HG03064 (cell line): ENCODE measurements at regions not wholly inside any gene's neighbourhood (a gene's known extent, or its start where the extent isn't known, plus 50 kb on each side); places are given as distances from the start of the nearest gene placed in this dataset.

ENCODE experiments used
- ATAC-seq: cut with Tn5 transposase; IDR thresholded peaks from one replicate; pipeline ENCODE4 v1.9.1; 2021; ENCODE audit warnings: low read depth; ENCODE audit not compliant: unreplicated experiment

DNA sequence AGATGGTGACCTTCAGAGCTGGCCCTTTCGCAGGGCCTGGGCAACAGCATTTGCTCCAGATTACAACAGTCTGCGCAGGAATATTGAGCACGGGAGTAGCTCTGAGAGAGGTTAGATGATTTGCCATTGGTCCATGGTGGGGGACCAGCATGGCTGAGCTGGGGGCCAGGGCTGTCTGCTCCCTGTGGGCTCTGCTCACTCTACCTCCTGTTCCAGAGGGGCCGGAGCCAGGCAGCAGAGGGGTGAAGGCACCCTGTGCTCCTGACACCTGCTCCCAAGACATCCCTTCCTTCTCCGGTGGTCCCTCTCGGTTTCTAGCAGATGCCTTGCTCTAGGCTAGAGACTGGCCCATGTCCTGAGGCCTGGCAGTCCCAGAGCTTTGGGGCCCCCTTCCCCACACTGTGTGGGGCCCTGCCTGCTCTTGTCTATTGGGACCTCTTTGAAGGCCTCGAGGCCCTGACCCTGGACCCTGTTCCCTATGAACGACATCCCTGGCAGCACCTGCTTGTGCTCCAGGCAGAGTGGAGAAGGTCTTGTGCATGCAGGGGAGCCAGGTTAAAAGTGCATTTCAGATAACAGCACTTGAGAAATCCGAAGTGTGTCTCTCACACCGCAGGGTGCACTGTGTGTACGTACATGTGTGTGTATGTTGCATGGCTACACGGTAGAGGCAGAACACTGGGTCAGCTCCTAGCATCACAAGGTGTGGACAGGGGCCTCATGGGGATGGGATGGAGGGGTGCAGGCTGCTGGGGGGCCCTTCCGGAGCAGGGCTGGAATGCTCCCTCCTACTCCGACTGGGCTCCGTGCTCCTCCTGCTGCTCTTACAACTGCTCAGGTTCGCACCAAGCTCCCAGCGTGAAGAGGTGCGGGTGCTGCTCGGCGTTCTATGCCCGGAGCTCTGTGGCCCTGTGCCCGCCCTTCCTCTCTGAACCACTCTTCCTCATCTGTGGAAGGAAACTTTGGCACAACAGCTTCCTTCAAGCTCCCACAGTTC lies 123.3 kb upstream of the B3GAT1 start:
- no peak for ATAC-seq

DNA sequence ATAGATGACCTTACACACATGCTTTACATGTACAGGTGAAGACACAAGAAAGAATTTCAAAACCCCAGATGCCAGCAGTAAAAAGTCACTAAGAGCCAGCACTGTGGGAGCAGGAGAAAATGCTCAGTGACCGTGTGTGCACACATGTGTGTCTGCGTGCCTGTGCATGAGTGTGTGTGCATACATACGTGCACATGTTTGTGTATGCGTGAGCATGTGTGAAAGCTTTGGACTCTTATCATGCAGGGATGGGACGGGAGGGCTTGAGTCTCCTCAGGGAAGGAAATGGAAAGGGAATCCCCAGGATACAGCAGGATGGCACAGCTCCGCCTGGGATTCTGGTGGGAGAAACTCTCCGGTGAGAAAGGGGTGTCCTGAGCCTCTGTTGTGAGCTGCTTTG lies 121.5 kb upstream of the B3GAT1 start:
- no peak for ATAC-seq

DNA sequence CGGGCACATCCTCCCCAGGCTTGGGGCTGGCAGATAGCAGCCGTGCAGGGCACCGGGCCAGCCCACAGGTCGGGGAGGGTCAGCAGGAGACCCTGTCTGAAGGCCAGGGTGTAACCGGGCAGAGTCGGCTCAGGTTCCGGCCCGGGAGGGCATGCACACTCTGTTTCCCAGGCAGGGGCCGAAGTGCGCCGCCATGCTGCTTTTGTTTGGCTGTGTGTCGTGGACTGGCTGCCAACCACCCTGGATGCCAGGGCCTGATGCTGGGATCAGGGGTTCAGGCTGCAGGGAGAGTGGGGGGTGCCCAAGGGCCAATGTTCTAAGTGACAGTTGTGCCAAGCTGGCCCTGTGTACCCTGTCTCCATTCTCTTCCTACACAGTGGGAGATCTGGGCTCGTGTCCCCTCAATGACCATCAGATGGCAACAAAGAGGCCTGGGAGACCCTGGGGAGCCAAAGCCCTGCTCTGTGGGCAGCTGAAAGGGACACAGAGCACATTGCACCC lies 120.9 kb upstream of the B3GAT1 start:
- no peak for ATAC-seq

DNA sequence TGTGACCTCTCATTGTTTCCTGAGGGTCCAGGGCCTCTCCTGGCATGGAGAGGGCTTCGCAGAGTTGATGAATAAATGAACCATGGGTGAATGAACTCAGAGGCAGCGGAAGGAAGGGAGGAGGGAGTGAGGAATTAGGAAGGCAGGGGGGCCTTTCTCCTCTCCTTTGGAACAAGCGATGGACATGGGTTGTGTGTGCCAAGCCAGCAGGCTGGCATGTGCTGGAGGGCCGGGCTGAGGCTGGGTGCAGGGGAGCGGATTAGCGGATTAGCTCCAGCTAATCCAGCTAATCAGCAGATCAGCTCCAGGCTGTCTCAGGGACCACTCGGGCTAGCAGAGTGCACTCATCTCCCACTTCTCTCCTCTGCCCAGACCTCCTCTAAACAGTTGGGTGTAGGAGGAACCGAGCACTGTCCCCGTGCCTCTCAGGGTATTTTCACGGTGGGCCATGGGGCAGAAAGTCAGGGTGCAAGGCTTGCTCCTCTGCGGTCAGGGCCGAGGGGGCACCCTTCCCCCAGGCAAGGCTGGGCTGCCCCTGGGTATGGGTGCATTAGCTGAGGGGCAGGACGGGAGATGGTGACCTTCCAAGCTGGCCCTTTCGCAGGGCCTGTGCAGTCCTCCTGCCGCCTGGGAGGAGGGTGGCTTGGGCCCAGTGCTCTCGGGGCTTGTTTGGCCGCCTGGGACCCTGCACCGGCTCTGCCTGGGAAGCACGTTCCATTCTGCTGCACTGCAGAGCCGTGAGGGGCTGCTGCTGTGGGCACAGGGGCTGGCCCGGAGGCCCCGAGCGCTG lies 120.3 kb upstream of the B3GAT1 start:
- no peak for ATAC-seq

- ATAC-seq, result no peak
Measured at GRCh38 chr11:134531327-134532130, 119.5 kb upstream of the B3GAT1 start.

DNA sequence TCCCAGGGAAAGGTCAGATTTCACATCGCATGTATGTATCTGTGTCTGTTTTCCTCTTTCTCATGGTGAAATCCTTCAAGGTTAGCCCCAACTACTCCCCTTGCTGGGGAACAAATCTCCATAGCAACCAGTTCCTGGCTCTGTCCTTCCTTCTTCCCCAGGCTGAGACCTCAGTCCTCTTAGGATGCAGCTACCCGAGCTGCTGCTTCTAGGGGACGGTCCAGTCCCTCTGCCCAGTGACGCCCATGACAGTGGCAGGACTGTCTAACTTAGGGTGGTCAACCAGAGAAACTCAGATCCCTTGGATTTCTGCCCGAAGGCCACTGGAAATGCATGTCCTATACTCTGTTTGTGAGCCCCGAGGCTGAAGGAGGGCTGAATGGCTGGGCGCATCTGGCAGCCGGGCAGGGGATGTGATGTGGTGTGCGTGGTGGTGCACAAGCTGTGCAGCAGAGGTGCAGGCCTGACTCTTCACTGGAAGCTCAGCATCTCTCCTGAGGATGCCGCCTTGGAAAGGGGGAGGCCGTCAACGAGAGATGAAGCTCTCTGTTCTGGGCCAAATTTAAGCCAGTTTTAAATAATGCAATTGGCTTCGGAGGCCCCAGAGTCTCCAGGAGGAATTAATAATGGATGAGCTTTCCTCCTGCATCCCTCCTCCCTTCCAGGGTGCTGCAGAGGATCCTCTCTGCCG lies 118.7 kb upstream of the B3GAT1 start:
- ATAC-seq, result no peak

- no peak for ATAC-seq
Measured at GRCh38 chr11:134529212-134530096, 117.4 kb upstream of the B3GAT1 start.

DNA sequence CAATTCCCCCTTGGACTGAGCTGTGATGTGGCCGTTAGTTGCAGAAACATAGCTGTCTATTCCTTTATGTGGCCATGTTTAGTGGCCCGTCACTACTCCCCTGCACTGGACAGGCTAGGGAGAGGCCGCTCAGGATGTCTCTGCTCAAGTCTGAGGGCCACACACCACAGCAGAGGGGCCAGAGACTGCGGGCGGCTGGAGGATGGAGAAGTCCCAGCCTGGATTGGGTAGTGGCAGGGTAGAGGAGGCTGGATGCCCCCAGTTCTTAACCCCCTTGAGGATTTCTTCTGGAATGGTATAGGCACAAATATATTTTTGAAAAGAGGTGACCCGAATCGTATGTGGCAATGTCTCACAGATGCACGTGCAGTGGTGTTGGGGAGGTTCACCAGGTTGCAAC lies 116.4 kb upstream of the B3GAT1 start:
- ATAC-seq, result no peak

GRCh38 chr11:134527382-134528243 lies 115.6 kb upstream of the B3GAT1 start:
- ATAC-seq, result no peak

GRCh38 chr11:134524896-134525845 lies 113.1 kb upstream of the B3GAT1 start:
- ATAC-seq, result no peak

DNA sequence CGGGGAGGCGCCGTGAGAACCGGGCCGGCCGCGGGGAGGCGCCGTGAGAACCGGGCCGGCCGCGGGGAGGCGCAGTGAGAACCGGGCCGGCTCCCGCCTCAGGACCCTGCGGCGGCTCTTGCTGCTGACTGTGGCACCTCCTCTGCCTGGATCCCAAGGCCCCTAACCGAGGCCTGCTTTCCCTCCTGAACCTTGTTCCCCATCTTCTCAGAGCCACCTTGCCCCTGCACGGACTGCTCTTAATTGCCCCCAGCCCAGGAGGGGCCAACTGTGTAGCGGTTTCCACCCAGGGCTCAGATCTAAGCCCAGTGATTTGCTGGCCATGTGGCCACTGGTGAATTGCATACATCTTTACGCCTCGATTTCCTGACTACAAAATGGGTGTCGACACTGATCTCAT lies 112.2 kb upstream of the B3GAT1 start:
- ATAC-seq, result no peak

DNA sequence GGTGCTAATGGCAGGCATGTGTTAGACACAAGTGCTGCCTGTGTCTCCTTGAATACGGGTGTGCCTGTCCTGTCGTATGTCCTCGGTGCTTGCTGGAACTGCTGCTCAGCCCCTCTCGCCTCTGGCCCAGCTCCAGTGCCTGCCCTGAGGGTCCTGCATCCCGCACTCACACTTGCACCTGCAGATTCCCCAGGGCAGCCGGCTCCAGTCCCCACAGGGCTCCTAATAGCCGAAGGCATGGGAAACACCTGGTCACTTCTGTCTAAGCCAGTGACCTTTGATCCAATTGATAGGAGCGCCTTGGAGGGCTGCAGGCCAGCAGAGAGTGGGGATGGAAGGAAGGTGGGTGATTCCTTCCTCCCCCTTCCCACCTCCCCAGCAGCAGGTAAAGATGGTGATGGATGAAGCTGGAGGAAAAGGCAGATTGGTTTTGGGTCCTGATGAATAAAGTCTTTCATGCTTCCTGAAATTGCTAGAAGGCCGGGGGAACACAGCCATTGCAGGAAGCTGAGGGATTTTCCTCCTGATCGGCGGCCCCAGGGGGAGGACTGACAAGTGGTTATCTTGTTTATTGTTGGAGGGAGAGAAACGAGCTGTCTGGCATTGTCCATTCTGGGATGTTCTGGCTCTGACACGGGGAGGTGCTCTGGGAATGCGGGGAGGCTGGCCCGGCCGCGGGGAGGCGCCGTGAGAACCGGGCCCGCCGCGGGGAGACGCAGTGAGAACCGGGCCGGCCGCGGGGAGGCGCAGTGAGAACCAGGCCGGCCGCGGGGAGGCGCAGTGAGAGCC lies 110.9 kb upstream of the B3GAT1 start:
- ATAC-seq, result no peak

DNA sequence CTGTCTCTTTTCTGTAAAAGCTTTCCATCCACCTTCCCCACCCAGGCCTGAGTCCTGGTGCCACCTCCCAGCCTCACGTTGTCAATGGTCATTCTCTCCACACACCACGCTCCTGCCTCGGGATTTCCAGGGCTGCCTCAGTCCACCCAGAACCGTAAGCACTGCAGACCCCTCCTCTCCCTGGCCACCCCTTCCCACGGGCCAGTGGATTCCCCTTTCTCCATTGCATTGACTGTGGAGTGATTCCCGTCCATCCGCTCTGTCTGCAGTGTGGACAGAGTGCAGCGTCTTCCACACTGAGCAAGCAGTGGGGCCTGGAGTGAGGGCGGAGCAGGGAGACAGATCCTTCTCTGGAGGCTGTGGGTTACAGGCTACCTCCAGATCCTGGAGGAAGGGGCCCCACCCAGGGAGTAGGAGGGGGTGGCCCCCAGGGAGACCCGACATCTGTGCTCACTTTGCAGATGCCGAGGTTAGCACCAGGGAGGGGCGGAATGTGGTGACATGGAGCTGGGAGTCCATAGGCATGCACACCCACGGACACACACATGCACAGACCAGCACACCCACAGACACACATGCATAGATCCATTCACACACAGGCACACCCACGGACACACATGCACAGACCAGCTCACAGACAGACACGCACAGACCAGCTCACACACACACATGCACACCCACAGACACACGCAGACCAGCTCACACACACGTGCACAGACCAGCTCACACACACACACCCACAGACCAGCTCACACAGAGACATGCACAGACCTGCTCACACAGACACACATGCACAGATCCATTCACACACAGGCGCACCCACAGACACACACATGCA lies 109.6 kb upstream of the B3GAT1 start:
- no peak for ATAC-seq

DNA sequence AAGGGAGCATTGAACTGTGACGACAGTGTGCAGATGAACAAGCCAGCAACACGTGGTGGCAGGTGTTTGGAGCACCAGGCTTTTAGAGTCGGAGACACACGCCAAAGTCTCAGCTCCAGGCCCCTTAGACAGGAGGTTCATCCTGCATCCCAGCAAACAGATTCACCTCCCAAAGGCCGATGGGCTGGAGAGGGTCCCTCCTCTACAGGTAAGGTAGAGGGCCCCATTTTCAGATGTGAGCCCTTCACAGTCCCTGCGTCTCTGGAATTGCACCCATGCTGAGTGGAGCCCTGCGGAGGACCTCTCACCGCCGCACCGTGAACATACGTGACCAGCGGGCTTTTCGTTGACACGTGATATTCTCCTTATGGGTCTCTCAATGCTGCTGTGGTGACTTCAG lies 109.0 kb upstream of the B3GAT1 start:
- ATAC-seq, result no peak

GRCh38 chr11:134519788-134520187 lies 107.7 kb upstream of the B3GAT1 start:
- no peak for ATAC-seq
